GM12874 (cell line): ENCODE measurements at regions not wholly inside any gene's neighbourhood (a gene's known extent, or its start where the extent isn't known, plus 50 kb on each side); places are given as distances from the start of the nearest gene placed in this dataset.

Experiments
- CTCF ChIP-seq: IDR thresholded peaks from 2 replicates; pipeline ENCODE4 v1.5.1; 2011; ENCODE audit warnings: low read depth, mild to moderate bottlenecking, control low read depth, low read length, moderate library complexity; ENCODE audit not compliant: insufficient read depth

GRCh38 chr10:121165276-121165675 is 314.1 kb downstream of the WDR11 start:
- TF ChIP-seq CTCF: no peak

- TF ChIP-seq CTCF: no peak
Measured at GRCh38 chr10:121167534-121168243, 316.5 kb downstream of the WDR11 start.

GRCh38 chr10:121168545-121169216 is 317.5 kb downstream of the WDR11 start:
- 0 out of 2 replicates have a peak, but pooled peaks have one; percentile 15 for TF ChIP-seq CTCF

- TF ChIP-seq CTCF: no peak
Measured at GRCh38 chr10:121169406-121169805, 318.2 kb downstream of the WDR11 start.

GRCh38 chr10:121171825-121172787 is 320.9 kb downstream of the WDR11 start:
- TF ChIP-seq CTCF: no peak

- TF ChIP-seq CTCF: no peak
Measured at GRCh38 chr10:121179006-121179405, 327.8 kb downstream of the WDR11 start.

- TF ChIP-seq CTCF: no peak
Measured at GRCh38 chr10:121182219-121182618, 331.1 kb downstream of the WDR11 start.
